ENCODE measurements at regions not wholly inside any gene's neighbourhood (a gene's known extent, or its start where the extent isn't known, plus 50 kb on each side); places are given as distances from the start of the nearest gene placed in this dataset.

GRCh38 chr5:91888810-91889209, 505.7 kb upstream of the ARRDC3 start:
- H3K27me3 ChIP-seq (ENCODE audit: insufficient read depth, low read length) = no peaks in the 10 kb centered on the region
- TF ChIP-seq, protein P1, sequence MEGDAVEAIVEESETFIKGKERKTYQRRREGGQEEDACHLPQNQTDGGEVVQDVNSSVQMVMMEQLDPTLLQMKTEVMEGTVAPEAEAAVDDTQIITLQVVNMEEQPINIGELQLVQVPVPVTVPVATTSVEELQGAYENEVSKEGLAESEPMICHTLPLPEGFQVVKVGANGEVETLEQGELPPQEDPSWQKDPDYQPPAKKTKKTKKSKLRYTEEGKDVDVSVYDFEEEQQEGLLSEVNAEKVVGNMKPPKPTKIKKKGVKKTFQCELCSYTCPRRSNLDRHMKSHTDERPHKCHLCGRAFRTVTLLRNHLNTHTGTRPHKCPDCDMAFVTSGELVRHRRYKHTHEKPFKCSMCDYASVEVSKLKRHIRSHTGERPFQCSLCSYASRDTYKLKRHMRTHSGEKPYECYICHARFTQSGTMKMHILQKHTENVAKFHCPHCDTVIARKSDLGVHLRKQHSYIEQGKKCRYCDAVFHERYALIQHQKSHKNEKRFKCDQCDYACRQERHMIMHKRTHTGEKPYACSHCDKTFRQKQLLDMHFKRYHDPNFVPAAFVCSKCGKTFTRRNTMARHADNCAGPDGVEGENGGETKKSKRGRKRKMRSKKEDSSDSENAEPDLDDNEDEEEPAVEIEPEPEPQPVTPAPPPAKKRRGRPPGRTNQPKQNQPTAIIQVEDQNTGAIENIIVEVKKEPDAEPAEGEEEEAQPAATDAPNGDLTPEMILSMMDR (IDR thresholded peaks at IDR 0.05; ENCODE audit: extremely low read depth, low read depth, low read length) = no peak
- no peak overlapping the region for H2AFZ ChIP-seq (ENCODE audit: low read length)
- no peaks in the 10 kb centered on the region for H3K9me3 ChIP-seq (ENCODE audit: low read depth, low read length)
- H3K4me3 ChIP-seq (ENCODE audit: insufficient read depth, low read length) = no peak overlapping the region
- H3K4me2 ChIP-seq (ENCODE audit: insufficient read depth, low read length) = no peak overlapping the region
- no peaks in the 10 kb centered on the region for H3K36me3 ChIP-seq (ENCODE audit: insufficient read depth, low read length)
- H4K20me1 ChIP-seq (ENCODE audit: insufficient read depth, low read length) = no peaks in the 10 kb centered on the region
- H3K4me1 ChIP-seq (ENCODE audit: insufficient read depth, low read length) = no peaks in the 10 kb centered on the region
- H3K79me2 ChIP-seq (ENCODE audit: insufficient read depth, low read length) = no peaks in the 10 kb centered on the region
- no peak overlapping the region for H3K27ac ChIP-seq (ENCODE audit: low read depth, low read length)
- DNase-seq (ENCODE audit: insufficient read length, low spot score, missing footprints) = no peak

DNA sequence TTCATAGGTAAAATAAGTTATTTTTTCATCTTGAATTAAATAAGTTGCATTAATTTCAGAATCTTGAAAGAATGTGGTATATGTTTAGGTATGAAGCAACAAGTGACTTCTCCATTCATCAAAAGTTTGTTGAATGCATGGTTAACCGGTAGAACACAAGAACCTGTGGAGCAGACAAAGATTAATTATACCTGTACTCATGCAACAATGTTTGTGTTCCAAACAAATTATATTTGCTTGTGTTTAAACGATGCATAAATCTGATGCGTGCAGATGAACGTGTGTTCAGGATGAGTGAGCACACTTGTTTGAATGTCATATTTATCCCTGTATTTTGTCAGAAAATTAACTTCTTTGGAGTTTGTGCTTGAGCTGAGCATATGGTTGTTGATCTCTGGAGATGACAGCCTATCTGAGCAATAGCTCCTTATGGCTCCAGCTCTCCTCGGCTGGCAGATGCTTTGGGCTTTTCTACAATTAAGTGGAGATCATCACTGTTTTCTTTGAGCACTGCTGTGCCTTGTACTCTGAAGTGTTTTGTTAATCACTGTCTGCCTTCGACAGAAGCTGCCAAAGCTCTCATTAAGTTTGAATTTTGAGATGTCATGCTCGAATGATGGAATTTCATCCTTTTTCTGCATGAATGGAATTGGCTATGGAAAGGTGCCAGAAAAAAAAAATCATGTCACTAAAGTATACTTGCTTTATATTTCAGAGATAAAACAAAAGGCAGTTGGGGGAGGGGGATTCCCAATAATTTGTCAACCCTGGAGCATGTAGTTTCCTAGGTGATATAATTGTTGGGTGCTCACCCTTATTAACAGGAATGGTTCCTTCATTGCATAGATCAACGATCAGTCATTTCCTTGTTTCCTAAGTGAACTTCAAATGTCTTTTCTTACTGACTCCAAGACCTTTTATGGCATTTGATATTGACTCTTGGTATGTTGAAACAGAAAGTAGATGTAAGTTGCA, 502.5 kb upstream of the ARRDC3 start:
- Histone ChIP-seq H2AFZ (ENCODE audit: low read length) (no peak overlapping the region), H3K79me2 (ENCODE audit: insufficient read depth, low read length) (no peaks in the 10 kb centered on the region), H3K9me3 (ENCODE audit: low read depth, low read length) (no peaks in the 10 kb centered on the region), H3K27me3 (ENCODE audit: insufficient read depth, low read length) (no peaks in the 10 kb centered on the region), H3K4me1 (ENCODE audit: insufficient read depth, low read length) (no peaks in the 10 kb centered on the region), H4K20me1 (ENCODE audit: insufficient read depth, low read length) (no peaks in the 10 kb centered on the region), H3K27ac (ENCODE audit: low read depth, low read length) (no peak overlapping the region), H3K4me3 (ENCODE audit: insufficient read depth, low read length) (no peak overlapping the region), H3K4me2 (ENCODE audit: insufficient read depth, low read length) (no peak overlapping the region), H3K36me3 (ENCODE audit: insufficient read depth, low read length) (no peaks in the 10 kb centered on the region)
- DNase-seq (ENCODE audit: insufficient read length, low spot score, missing footprints) = no peak
- TF ChIP-seq, protein P1 (IDR thresholded peaks at IDR 0.05; ENCODE audit: extremely low read depth, low read depth, low read length) = no peak

- H3K4me1 ChIP-seq (ENCODE audit: insufficient read depth, low read length) = no peaks in the 10 kb centered on the region
- no peak overlapping the region for H2AFZ ChIP-seq (ENCODE audit: low read length)
- no peak overlapping the region for H3K27ac ChIP-seq (ENCODE audit: low read depth, low read length)
- no peaks in the 10 kb centered on the region for H3K9me3 ChIP-seq (ENCODE audit: low read depth, low read length)
- H3K36me3 ChIP-seq (ENCODE audit: insufficient read depth, low read length) = no peaks in the 10 kb centered on the region
- no peak for DNase-seq (ENCODE audit: insufficient read length, low spot score, missing footprints)
- no peaks in the 10 kb centered on the region for H4K20me1 ChIP-seq (ENCODE audit: insufficient read depth, low read length)
- H3K79me2 ChIP-seq (ENCODE audit: insufficient read depth, low read length) = no peaks in the 10 kb centered on the region
- H3K4me3 ChIP-seq (ENCODE audit: insufficient read depth, low read length) = no peak overlapping the region
- H3K27me3 ChIP-seq (ENCODE audit: insufficient read depth, low read length) = no peaks in the 10 kb centered on the region
- TF ChIP-seq, protein P1 (IDR thresholded peaks at IDR 0.05; ENCODE audit: extremely low read depth, low read depth, low read length) = no peak
- no peak overlapping the region for H3K4me2 ChIP-seq (ENCODE audit: insufficient read depth, low read length)
Observed at GRCh38 chr5:91884036-91884435, 500.9 kb upstream of the ARRDC3 start.

- no peak for DNase-seq (ENCODE audit: insufficient read length, low spot score, missing footprints)
Observed at GRCh38 chr5:91875196-91875779, 492.2 kb upstream of the ARRDC3 start.

More at GRCh38 chr5:91875196-91875779, 492.2 kb upstream of the ARRDC3 start:
- Histone ChIP-seq H3K4me1 (ENCODE audit: insufficient read depth, low read length) (no peaks in the 10 kb centered on the region), H2AFZ (ENCODE audit: low read length) (no peak overlapping the region), H3K27me3 (ENCODE audit: insufficient read depth, low read length) (no peaks in the 10 kb centered on the region), H3K4me2 (ENCODE audit: insufficient read depth, low read length) (no peak overlapping the region), H3K9me3 (ENCODE audit: low read depth, low read length) (no peaks in the 10 kb centered on the region), H3K36me3 (ENCODE audit: insufficient read depth, low read length) (no peaks in the 10 kb centered on the region), H3K4me3 (ENCODE audit: insufficient read depth, low read length) (no peak overlapping the region), H3K27ac (ENCODE audit: low read depth, low read length) (no peak overlapping the region), H3K79me2 (ENCODE audit: insufficient read depth, low read length) (no peaks in the 10 kb centered on the region), H4K20me1 (ENCODE audit: insufficient read depth, low read length) (no peaks in the 10 kb centered on the region)
- TF ChIP-seq, protein P1 (IDR thresholded peaks at IDR 0.05; ENCODE audit: extremely low read depth, low read depth, low read length) = no peak
